Ovary (tissue), 7 donors: ENCODE measurements at regions not wholly inside any gene's neighbourhood (a gene's known extent, or its start where the extent isn't known, plus 50 kb on each side); places are given as distances from the start of the nearest gene placed in this dataset.

Experiments
- DNase-seq, 5 donors: peaks; one replicate each; pipeline ENCODE4 v3.0.0-alpha.2; 2019 to 2020
- H3K27ac ChIP-seq, 2 donors: fragments of 200-600 bp; one replicate each; pipeline versions ENCODE4 v1.5.1 to v1.8.0; 2019 to 2022
- H3K27me3 ChIP-seq: fragments of 200-600 bp; one replicate; pipeline ENCODE4 v1.8.0; 2022
- H3K36me3 ChIP-seq: fragments of 200-600 bp; sonication (generic); one replicate; pipeline ENCODE4 v1.5.1; 2019
- H3K4me1 ChIP-seq: one replicate; pipeline ENCODE4 v1.8.1; 2013; ENCODE audit warnings: mild to moderate bottlenecking, moderate library complexity; ENCODE audit not compliant: insufficient read depth
- H3K4me3 ChIP-seq: fragments of 200-600 bp; sonication (generic); one replicate; pipeline ENCODE4 v1.5.1; 2017
- H3K9me3 ChIP-seq, 2 donors: fragments of 200-600 bp in 1 of 2; sonication (generic) in 1 of 2; one replicate each; pipeline versions ENCODE4 v1.5.1 to v1.8.1; 2013 to 2019; ENCODE audit warnings: mild to moderate bottlenecking in 1 of 2, moderate library complexity in 1 of 2
- CTCF ChIP-seq, 3 donors: fragments of 450-650 bp in 2 of 3; fragments of 200-600 bp in 1 of 3; IDR thresholded peaks; one replicate each; pipeline versions ENCODE4 v1.5.1 to v1.8.0; 2016 to 2022; ENCODE audit warnings: antibody characterized with exemption in 3 of 3, mild to moderate bottlenecking in 1 of 3
- EP300 ChIP-seq: sonication (generic); formaldehyde crosslinking; IDR thresholded peaks from one replicate; pipeline ENCODE4 v1.6.1; 2017; ENCODE audit warnings: antibody characterized with exemption
- POLR2A ChIP-seq: fragments of 450-650 bp; IDR thresholded peaks from one replicate; pipeline ENCODE4 v1.6.1; 2017; ENCODE audit warnings: antibody characterized with exemption, mild to moderate bottlenecking, moderate library complexity
- WGBS, 3 donors: extraction: QIAGEN DNeasy Blood & Tissue Kit in 1 of 3; methylation state at CpG; one replicate each; pipeline versions ENCODE4 v1.1.5 to v1.1.7; 2013 to 2017; 5-methylcytosine and 5-hydroxymethylcytosine counted together
- intact Hi-C, 4 donors: fragments of 100-400 bp; cut with DNase I; formaldehyde crosslinking; loops; one replicate each; pipeline versions ENCODE4 v1.11.0 to v1.15.1; 2022 to 2023
- donor health status: DM: no; HTN: no; CAD: no; lungs with moderate emphysema.
- donor health status: DM: no; HTN: no; CAD: no.
- donor health status: Bipolar disorder and iron deficiency.
- donor health status: DM: no; HTN: no; CAD: no.
- donor health status: DM: yes; HTN: yes; CAD: no.

- DNase-seq, result no peak
- Histone ChIP-seq H3K27me3 (no peaks in the 10 kb centered on the region), H3K4me3 (no peak overlapping the region), H3K9me3 (no peaks in the 10 kb centered on the region), H3K27ac (no peak overlapping the region), H3K4me1 (no peaks in the 10 kb centered on the region), H3K36me3 (no peaks in the 10 kb centered on the region)
- intact Hi-C loops, result no loop called here
- WGBS, 3 donors, result 74 to 80% (median 76%) methylated on average over 9 of the region's 9 CpGs
- no peak for TF ChIP-seq CTCF (IDR thresholded peaks at IDR 0.05)
- no peak for TF ChIP-seq EP300
- TF ChIP-seq POLR2A, result no peak
These were observed 256.4 kb downstream of the FAM43A start for GRCh38 chr3:194941956-194942511.

GRCh38 chr3:194944526-194944925 is 258.8 kb downstream of the FAM43A start:
- Histone ChIP-seq H3K27ac (no peak overlapping the region), H3K36me3 (no peaks in the 10 kb centered on the region), H3K9me3 (no peaks in the 10 kb centered on the region), H3K4me3 (no peak overlapping the region), H3K27me3 (no peaks in the 10 kb centered on the region), H3K4me1 (no peaks in the 10 kb centered on the region)
- intact Hi-C loops, result no loop called here
- TF ChIP-seq EP300 (no peak), CTCF (IDR thresholded peaks at IDR 0.05) (no peak), POLR2A (no peak)
- WGBS, 3 donors, result 86 to 97% (median 89%) methylated on average over 11 of the region's 11 CpGs
- DNase-seq, result no peak

- intact Hi-C loops, result no loop called here
- DNase-seq, result no peak
- H3K4me3 ChIP-seq, result no peak overlapping the region
- H3K27ac ChIP-seq, result no peak overlapping the region
- H3K36me3 ChIP-seq, result no peaks in the 10 kb centered on the region
- no peaks in the 10 kb centered on the region for H3K27me3 ChIP-seq
- 76 to 82% (median 79%) methylated on average over 13 of the region's 13 CpGs for WGBS, 3 donors
- no peaks in the 10 kb centered on the region for H3K9me3 ChIP-seq
- H3K4me1 ChIP-seq, result no peaks in the 10 kb centered on the region
- TF ChIP-seq EP300, result no peak
- TF ChIP-seq CTCF (IDR thresholded peaks at IDR 0.05), result no peak
- TF ChIP-seq POLR2A, result no peak
These were observed 259.8 kb downstream of the FAM43A start for GRCh38 chr3:194945508-194945907.

GRCh38 chr3:194946091-194946490 is 260.4 kb downstream of the FAM43A start:
- Histone ChIP-seq H3K4me1 (no peaks in the 10 kb centered on the region), H3K27me3 (no peaks in the 10 kb centered on the region), H3K9me3 (no peaks in the 10 kb centered on the region), H3K36me3 (no peaks in the 10 kb centered on the region), H3K27ac (no peak overlapping the region), H3K4me3 (no peak overlapping the region)
- TF ChIP-seq CTCF (IDR thresholded peaks at IDR 0.05), result no peak
- no peak for TF ChIP-seq EP300
- TF ChIP-seq POLR2A, result no peak
- 78 to 81% (median 79%) methylated on average over 9 of the region's 9 CpGs for WGBS, 3 donors
- intact Hi-C loops, result no loop called here
- DNase-seq, result no peak
